ENCODE measurements at regions not wholly inside any gene's neighbourhood (a gene's known extent, or its start where the extent isn't known, plus 50 kb on each side); places are given as distances from the start of the nearest gene placed in this dataset.

DNA sequence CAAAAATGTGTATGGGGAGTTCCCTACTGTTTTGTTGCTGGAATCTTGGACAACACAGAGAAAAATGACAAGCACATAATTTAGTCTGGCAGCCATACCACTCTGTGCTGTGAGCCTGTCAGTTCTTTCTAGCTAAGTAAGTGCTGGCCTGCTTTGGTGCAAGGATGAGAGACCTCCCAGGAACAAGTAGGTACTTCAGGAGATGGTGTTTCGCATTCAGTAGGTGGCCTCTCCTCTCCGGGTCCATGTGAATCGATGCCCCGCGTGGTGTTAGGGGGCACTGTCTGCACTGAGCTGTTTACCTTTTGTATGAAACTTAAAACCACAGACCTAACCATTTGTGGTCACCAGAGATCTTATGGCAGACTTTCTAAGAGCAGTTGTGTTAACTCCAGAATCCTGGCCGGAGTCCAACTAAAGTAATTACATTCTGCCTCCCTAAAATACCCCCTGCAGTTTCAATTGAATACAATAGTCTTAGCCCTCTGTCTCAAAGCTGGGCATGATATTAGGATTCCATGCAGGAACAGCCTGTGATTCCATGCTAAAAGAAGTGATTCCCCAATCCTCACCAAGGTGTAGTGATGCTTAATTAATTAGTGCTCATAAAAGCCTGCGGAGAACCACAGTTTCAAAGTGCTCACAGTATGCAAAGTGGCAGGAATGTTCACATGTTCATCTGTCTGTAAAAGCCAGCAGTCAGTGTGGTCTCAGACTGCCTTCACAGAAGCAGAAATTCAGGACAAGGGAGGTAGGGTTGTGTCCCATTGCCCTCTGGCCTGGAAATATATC lies 64.2 kb downstream of the LLPH start:
- Histone ChIP-seq H3K27ac (replicated peaks) (no peak overlapping the region), H3K27me3 (ENCODE audit: insufficient read depth, poor library complexity, severe bottlenecking) (peaks cover 11% of the 10 kb centered on the region), H3K4me3 (replicated peaks; ENCODE audit: insufficient read depth, low read length) (no peak overlapping the region)
- TF ChIP-seq POLR2AphosphoS5 (IDR thresholded peaks at IDR 0.05; ENCODE audit: low read depth) (no peak), GABPA (IDR thresholded peaks at IDR 0.05; ENCODE audit: low read depth) (no peak), SPI1 (IDR thresholded peaks at IDR 0.05; ENCODE audit: borderline replicate concordance, low read depth) (no peak)
- TF ChIP-seq, protein P1, sequence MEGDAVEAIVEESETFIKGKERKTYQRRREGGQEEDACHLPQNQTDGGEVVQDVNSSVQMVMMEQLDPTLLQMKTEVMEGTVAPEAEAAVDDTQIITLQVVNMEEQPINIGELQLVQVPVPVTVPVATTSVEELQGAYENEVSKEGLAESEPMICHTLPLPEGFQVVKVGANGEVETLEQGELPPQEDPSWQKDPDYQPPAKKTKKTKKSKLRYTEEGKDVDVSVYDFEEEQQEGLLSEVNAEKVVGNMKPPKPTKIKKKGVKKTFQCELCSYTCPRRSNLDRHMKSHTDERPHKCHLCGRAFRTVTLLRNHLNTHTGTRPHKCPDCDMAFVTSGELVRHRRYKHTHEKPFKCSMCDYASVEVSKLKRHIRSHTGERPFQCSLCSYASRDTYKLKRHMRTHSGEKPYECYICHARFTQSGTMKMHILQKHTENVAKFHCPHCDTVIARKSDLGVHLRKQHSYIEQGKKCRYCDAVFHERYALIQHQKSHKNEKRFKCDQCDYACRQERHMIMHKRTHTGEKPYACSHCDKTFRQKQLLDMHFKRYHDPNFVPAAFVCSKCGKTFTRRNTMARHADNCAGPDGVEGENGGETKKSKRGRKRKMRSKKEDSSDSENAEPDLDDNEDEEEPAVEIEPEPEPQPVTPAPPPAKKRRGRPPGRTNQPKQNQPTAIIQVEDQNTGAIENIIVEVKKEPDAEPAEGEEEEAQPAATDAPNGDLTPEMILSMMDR (IDR thresholded peaks at IDR 0.05; ENCODE audit: insufficient read depth, low read length), result no peak
- TF ChIP-seq, protein P2, sequence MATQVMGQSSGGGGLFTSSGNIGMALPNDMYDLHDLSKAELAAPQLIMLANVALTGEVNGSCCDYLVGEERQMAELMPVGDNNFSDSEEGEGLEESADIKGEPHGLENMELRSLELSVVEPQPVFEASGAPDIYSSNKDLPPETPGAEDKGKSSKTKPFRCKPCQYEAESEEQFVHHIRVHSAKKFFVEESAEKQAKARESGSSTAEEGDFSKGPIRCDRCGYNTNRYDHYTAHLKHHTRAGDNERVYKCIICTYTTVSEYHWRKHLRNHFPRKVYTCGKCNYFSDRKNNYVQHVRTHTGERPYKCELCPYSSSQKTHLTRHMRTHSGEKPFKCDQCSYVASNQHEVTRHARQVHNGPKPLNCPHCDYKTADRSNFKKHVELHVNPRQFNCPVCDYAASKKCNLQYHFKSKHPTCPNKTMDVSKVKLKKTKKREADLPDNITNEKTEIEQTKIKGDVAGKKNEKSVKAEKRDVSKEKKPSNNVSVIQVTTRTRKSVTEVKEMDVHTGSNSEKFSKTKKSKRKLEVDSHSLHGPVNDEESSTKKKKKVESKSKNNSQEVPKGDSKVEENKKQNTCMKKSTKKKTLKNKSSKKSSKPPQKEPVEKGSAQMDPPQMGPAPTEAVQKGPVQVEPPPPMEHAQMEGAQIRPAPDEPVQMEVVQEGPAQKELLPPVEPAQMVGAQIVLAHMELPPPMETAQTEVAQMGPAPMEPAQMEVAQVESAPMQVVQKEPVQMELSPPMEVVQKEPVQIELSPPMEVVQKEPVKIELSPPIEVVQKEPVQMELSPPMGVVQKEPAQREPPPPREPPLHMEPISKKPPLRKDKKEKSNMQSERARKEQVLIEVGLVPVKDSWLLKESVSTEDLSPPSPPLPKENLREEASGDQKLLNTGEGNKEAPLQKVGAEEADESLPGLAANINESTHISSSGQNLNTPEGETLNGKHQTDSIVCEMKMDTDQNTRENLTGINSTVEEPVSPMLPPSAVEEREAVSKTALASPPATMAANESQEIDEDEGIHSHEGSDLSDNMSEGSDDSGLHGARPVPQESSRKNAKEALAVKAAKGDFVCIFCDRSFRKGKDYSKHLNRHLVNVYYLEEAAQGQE (IDR thresholded peaks at IDR 0.05; ENCODE audit: insufficient replicate concordance, low read depth), result no peak
- no peak for DNase-seq (ENCODE audit: low read depth in 1 of 2, low spot score in 1 of 2)

DNA sequence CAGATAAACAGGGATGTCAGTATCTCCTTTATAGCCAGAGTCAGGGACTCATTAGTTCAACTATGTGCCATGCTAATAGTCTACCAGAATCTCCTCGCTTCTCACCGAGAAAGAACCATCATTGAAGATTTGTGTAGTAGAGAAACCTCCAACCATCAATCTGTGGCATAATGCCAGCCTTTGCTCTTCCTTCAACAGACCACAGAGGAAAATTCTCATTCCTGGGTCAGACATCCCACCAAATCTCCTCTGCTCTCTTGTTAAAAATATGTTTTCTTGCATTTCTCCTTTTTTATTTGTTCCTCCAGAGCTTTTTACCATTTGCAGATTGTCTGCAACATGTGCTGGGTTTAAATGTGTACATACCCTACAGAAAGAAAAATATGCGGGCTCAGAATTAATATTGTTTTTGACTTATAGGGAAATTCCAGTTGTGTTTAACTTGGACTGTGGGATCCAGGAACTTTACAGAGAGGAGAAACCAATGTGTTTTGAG lies 64.9 kb downstream of the LLPH start:
- Histone ChIP-seq H3K27me3 (ENCODE audit: insufficient read depth, poor library complexity, severe bottlenecking) (peaks cover 11% of the 10 kb centered on the region), H3K27ac (replicated peaks) (no peak overlapping the region), H3K4me3 (replicated peaks; ENCODE audit: insufficient read depth, low read length) (no peak overlapping the region)
- TF ChIP-seq GABPA (IDR thresholded peaks at IDR 0.05; ENCODE audit: low read depth), result no peak
- no peak for TF ChIP-seq POLR2AphosphoS5 (IDR thresholded peaks at IDR 0.05; ENCODE audit: low read depth)
- TF ChIP-seq SPI1 (IDR thresholded peaks at IDR 0.05; ENCODE audit: borderline replicate concordance, low read depth), result no peak
- TF ChIP-seq, protein P1 (IDR thresholded peaks at IDR 0.05; ENCODE audit: insufficient read depth, low read length), result no peak
- TF ChIP-seq, protein P2 (IDR thresholded peaks at IDR 0.05; ENCODE audit: insufficient replicate concordance, low read depth), result no peak
- no peak for DNase-seq (ENCODE audit: low read depth in 1 of 2, low spot score in 1 of 2)

DNA sequence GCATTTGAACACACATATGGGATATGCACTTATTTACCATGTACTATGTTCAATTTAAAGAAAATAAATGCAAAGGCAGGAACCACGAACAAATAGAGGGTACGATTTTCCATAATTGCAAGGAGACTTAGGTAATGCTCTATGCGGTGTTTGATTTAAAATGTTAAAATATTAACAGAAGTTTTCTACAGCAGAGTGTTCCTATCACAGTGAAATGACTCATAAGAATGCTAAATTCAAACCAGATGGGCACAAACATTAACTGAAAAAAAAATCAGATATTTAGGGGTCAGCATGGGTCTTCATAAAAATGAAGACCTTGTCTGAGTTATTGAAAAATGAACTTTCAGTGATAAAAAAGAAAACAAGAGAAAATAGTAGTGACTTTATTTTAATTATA lies 65.4 kb downstream of the LLPH start:
- Histone ChIP-seq H3K4me3 (replicated peaks; ENCODE audit: insufficient read depth, low read length) (no peak overlapping the region), H3K27ac (replicated peaks) (no peak overlapping the region), H3K27me3 (ENCODE audit: insufficient read depth, poor library complexity, severe bottlenecking) (peaks cover 11% of the 10 kb centered on the region)
- no peak for DNase-seq (ENCODE audit: low read depth in 1 of 2, low spot score in 1 of 2)
- TF ChIP-seq, protein P1 (IDR thresholded peaks at IDR 0.05; ENCODE audit: insufficient read depth, low read length), result no peak
- TF ChIP-seq GABPA (IDR thresholded peaks at IDR 0.05; ENCODE audit: low read depth) (no peak), SPI1 (IDR thresholded peaks at IDR 0.05; ENCODE audit: borderline replicate concordance, low read depth) (no peak), POLR2AphosphoS5 (IDR thresholded peaks at IDR 0.05; ENCODE audit: low read depth) (no peak)
- TF ChIP-seq, protein P2 (IDR thresholded peaks at IDR 0.05; ENCODE audit: insufficient replicate concordance, low read depth), result no peak

Data from HL-60 (cell line).